Astrocyte of the cerebellum (primary cell): ENCODE measurements at regions not wholly inside any gene's neighbourhood (a gene's known extent, or its start where the extent isn't known, plus 50 kb on each side); places are given as distances from the start of the nearest gene placed in this dataset.

ENCODE experiments used
- DNase-seq: peaks from one replicate; pipeline ENCODE4 v3.0.0-alpha.2; 2011; ENCODE audit warnings: low read depth
- H3K4me3 ChIP-seq: 2 replicates; pipeline ENCODE4 v1.5.1; 2011; ENCODE audit warnings: mild to moderate bottlenecking, low read depth, low read length, moderate library complexity
- CTCF ChIP-seq: IDR thresholded peaks from 2 replicates; pipeline ENCODE4 v1.5.1; 2012; ENCODE audit warnings: low read length, low read depth, moderate library complexity, mild to moderate bottlenecking; ENCODE audit errors: missing control alignments
- in situ Hi-C: cut with HindIII; loops from 2 replicates; pipeline ENCODE4 v1.10.0; 2017; ENCODE audit warnings: low sequenced_read_pairs

- TF ChIP-seq CTCF = no peak
- in situ Hi-C loops = no loop called here
- H3K4me3 ChIP-seq = no peak overlapping the region
- DNase-seq = no peak
Measured at GRCh38 chr20:25145131-25145530, 50.4 kb upstream of the ENTPD6 start.
